CD4-positive, alpha-beta T cell treated with Interleukin-21 for 1 hour (primary cell): ENCODE measurements at regions not wholly inside any gene's neighbourhood (a gene's known extent, or its start where the extent isn't known, plus 50 kb on each side); places are given as distances from the start of the nearest gene placed in this dataset.

Experiments used
- DNase-seq: peaks from one replicate; pipeline ENCODE4 v3.0.0-alpha.2; 2020

DNA sequence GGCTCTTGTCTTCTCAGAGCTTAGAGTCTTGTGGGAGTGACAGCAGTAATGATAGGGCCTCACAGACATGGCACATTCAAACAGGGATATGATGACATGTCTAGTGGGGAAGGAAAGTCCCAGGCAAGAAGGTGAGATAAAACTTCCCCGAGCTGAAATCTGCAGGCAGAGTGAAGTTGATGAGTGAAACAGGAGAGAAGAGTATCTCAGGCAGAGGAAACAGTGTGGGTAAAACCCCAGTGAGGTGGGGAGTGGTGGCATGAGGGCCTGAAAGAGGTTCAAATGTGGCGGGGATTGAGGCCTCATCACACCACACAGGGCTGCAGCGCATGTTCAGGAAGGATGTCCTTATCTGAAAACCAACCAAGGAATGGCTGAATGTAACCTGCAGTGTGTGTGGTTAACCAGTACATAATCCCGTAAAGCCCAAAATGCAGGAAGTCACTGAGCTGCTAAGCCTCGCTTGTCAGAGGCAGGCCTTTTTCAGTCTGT, 153.8 kb upstream of the E2F8 start:
- DNase-seq: no peak

- DNase-seq: no peak
These were observed 153.2 kb upstream of the E2F8 start for GRCh38 chr11:19393941-19394340.

DNA sequence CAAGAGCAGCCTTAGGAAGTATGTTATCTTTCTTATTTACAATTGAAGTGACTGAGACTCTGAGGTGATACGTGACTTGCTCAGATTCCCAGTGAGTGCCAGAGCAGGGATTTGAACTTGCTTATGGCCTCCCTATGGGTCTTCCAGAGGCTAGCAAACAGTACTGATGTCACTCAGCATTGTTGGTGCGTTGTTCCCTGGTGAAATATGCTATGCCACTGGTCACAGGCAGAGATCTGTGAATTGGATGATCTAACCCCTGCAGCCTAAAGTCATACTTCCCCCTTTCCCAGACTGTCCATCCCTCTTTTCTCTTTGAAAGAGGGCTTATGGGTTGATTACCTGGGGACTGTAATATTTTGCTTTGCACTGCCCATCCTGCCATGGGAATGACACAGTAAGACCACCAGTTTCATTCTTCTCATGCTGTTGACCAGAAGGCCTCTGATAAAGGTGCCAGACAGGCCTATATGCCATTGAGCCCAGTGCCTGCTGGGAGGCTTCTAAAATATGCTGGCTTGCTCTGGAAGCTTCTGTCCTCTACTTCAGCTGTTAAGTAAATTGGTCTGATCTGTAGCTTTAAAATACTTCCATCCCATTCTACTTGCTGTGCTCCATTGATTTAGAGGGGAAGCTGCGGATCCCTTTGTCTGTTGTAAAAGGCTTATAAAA, 152.2 kb upstream of the E2F8 start:
- no peak for DNase-seq

DNA sequence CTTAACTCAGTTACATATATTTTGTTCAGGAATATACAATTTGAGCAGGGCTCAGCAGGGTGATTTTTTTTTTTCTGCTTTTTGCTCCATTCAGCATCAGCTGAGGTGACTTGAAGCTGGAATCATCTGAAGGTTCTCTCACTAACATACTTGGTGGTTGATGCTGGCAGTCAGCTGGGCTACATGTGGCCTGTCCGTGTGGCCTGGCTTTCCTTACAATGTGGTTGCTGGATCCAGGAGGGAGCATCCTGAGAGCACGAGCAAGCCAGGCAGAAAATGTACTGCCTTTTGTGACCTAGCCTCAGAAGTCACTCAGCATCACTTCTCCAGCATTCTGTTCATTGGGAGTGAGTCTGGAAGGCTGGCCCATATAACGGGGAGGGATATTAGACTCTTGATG, 151.6 kb upstream of the E2F8 start:
- no peak for DNase-seq

GRCh38 chr11:19391652-19392051, 150.9 kb upstream of the E2F8 start:
- no peak for DNase-seq

- no peak for DNase-seq
These were observed 150.3 kb upstream of the E2F8 start for GRCh38 chr11:19391026-19391425.

DNA sequence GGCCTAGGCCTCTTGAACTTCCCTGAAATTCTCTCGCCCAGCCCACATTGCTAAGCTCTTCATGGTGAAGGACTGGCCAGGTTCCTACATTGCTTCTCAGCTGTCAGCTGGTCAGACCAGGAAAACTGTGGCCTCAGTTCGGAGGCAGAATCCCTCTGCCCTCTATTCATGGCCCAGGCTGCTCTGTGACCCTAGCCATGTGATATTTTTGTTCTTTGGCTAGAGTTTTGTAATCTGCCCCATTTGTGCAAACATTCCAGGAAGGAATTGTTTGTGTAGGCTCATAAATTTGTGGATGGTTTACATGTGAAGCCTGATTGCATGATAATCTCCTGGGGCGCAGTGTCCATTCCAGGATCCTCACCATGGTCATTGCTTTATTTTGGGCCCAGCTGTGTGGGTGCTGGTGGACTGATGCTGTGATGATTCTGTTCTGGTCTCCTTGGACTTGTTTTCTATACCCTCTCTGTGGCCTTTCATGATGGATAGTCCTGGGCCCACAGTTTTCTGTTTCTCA, 149.1 kb upstream of the E2F8 start:
- DNase-seq: no peak

DNA sequence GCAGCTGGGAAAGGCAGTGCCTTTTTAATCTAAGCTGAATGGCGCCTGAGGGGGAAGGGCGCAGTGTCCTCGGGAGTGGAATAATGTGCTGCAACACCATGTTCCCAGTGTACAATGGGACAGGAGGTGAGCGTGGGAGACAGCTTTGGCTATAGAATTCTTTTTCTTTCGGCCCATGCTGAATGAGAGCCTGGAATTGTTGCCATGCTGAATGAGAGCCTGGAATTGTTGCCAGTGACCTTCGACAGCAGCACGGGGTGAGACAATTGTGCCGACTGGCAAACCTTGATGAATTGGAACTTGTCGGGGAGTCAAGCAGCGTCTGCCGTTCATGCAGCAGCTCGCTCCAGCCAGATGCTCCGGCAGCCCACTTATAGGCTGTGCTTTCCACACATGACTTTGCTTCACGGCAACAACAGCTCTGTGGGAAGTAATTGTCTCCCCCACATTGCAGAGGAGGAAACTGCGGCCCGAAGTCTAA, 141.4 kb upstream of the E2F8 start:
- no peak for DNase-seq

- DNase-seq: no peak
These were observed 139.6 kb upstream of the E2F8 start for GRCh38 chr11:19380375-19380774.

GRCh38 chr11:19379465-19379864, 138.7 kb upstream of the E2F8 start:
- DNase-seq: no peak

DNA sequence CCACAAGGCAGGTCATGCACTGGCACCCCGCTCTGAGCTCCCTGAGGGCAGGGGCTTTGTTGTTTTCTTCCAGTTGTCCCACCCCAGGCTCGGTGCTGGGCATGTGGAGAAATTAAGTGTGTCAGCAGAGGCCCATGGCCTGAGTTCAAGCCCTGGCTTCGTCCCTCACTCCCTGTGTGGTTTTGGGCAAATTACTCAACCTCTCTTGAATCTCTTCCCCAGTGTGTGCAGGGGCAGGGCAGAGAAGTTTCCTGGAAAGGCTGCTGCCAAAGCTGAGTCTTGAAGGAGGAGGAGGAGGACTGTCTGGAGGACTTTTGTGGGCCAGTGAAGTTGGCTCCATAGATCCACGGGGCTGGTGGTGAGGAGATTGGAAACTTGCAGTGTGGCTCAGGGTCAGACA, 138.1 kb upstream of the E2F8 start:
- DNase-seq: no peak

DNA sequence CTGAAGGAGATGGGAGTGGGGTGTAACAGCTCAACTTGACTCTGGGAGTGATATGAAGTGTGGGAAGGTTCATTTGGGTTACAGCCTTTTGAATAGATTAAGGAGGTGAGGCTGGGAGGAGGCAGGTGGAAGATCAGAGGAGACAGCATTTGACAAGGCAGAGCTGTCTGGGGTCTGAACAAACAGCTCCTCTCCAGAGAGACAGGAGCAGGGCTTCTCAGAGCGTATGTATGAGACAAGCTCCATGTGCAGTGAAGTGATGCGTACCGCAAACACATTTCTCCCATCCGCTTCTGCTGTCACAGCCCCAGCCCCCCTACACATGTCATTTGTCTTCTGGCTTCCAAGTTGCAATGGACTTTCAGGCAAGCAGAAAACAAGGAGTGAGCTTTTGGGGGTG, 137.1 kb upstream of the E2F8 start:
- DNase-seq: no peak

DNA sequence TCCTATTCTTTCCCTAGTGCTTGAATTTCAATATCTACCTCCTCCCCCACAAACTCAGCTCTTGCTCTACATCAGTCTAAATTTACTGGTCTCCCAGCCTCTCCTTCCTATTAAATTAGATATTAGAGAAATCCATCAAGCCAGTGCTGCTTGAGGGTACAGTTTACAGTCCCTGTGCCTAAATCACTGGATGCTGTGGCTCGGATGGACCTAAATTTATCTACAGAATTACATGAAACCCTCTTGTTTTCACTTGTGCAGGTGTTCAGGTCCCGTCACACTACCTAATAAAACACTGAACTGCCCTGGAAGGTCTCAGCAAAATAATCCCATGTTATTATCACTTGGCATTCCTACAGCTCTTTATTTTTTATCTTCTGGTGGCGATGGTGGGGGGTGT, 134.7 kb upstream of the E2F8 start:
- no peak for DNase-seq

DNA sequence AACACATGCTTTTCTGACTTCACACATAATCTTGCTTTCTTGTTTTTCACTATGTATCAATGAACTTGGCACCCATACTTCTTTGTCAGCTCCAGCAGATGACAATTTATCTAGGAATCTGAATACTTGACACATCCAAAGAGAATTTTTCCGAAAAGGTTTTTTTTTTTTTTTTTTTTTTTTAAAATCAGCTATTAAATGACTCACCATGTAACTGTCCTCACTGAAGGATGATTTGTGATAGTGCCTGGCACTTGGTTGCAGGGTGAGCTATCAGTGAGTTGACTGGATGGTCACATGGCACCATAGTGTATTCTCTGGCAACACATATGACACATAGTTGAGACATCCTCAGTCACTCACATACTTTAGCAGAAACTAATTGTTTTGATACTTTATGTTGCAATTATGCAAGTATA, 133.4 kb upstream of the E2F8 start:
- no peak for DNase-seq

- DNase-seq: no peak
These were observed 131.6 kb upstream of the E2F8 start for GRCh38 chr11:19372381-19372780.

DNA sequence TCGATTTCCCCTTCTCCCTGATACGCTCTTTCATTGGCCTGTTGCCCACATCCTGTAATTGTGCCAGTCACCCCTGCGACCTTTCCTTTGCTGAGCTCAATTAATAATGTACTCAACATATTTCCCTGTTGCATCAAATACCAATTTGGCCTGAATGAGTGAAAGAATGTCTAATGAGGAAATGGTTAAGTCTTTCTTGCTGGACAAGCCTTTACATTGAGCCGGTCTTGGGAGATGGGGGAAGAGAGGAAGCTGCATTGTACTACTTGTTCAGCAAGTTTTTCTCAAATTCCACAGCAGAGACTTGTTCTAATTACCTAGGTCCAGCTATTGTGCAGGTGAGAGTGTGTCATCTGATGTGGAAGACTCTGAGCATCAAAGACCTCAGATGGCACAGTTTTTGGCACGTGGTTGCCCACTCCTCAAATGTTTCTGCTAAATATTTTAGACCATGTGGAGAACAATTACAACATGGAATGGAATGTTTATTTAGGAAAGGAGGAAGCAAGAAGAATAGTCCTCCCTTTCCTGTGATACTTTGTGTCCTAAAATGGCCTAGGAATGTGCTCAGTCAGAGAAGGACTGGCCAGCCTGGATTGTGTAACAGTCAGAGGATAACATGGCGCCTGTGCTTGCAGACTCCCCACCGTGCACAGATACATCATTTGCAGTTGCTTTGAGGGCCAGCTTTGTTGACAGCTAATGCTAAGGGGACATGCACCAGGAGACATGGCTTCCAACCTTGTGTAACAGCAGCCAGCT, 129.5 kb upstream of the E2F8 start:
- no peak for DNase-seq

GRCh38 chr11:19368726-19369375, 128.1 kb upstream of the E2F8 start:
- no peak for DNase-seq

GRCh38 chr11:19366992-19367709, 126.4 kb upstream of the E2F8 start:
- DNase-seq: no peak

GRCh38 chr11:19365743-19366410, 125.1 kb upstream of the E2F8 start:
- no peak for DNase-seq

DNA sequence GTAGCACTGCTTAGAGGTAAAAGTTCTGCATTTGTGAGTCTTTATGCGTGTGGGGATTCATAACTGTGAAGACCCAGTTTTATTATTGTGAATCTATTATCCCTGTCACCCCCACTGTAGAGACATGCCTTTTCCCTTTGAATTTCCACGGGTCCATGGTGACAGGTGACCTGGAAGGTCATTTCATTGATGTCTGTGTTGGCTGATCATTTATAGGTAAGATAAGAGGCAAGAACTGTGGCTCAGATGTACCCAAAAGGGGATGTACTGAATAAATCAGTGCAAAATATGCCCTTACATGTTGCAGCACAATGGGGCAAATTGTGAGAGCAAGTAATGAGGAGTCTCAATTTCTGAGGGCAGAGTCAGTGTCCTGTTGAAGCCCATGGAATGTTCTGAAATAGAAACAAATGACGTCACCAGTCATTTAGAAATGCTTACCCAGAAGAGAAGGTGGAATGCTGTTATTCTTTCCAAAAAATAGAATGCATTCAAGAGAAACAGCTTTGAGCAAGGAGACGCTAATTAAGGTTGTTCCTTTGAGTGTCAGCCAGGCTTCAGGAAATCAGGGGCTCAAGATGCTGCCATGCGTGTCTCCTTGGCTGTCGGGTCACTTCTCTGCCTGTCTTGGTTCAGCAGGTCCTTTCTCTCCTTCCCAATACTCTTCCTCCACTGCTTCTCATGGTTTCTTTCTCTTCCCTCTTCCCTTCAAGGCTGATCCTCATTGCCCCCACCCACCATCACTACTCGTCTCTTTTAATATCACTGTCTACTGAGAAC, 118.7 kb upstream of the E2F8 start:
- no peak for DNase-seq

DNA sequence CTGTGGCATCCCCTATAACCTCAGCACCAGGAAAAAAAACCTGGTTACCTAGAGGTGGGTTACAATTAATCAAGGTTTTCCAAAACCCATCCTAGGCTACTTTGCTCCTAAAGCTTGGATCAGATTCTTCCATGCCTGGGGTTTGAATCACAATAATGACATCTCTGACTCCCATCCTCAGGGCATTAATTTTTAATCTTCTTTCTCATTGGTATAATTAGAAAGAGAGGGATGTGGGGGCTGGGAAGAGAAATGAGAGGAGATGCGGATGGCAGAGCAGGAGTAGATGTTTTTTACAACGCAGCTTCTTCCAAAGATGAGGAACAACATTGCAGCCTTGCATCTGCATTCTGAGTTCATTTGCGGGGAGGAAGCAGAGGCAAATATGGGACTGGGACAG, 117.2 kb upstream of the E2F8 start:
- DNase-seq: no peak

DNA sequence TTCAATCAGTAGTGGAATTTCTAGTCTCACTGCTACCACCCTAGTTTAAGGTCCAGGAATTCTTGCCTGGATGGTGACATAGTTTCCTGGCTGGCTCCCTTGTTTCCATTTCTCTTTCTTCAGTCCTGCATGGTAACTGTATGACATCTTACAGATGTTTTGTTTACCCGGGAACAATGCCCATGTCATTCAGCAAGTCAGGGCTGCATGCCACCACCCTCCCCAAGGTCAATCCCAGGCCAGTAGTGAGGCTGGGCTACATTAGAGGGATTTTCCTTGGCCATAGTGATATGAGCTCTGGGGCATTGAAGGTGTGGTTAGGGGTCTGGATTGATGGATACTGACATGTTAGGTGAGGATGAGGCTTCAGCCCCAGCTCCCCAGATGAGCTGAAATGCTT, 114.9 kb upstream of the E2F8 start:
- no peak for DNase-seq
